ENCODE measurements at regions not wholly inside any gene's neighbourhood (a gene's known extent, or its start where the extent isn't known, plus 50 kb on each side); places are given as distances from the start of the nearest gene placed in this dataset.
A peak's percentile ranks its signal among the peaks of the same experiment; 100 is the strongest.

GRCh38 chr12:108029051-108029835, 99.8 kb upstream of the WSCD2 start:
- Histone ChIP-seq H3K4me1 (ENCODE audit: control insufficient read depth in 2 of 3, insufficient read depth in 2 of 3, low read depth in 1 of 3, low read length in 3 of 3) (no peaks in the 10 kb centered on the region), H3K9ac (ENCODE audit: low read length in 3 of 3) (no peak overlapping the region), H3K27me3 (ENCODE audit: control insufficient read depth, insufficient read depth, low read length) (no peaks in the 10 kb centered on the region), H3K4me3 (ENCODE audit: low read length in 3 of 3) (no peak overlapping the region), H3K27ac (ENCODE audit: low read depth in 2 of 2, low read length in 2 of 2) (no peak overlapping the region), H3K36me3 (ENCODE audit: control insufficient read depth in 2 of 3, insufficient read depth in 3 of 3, low read length in 3 of 3) (no peaks in the 10 kb centered on the region), H3K9me3 (ENCODE audit: control insufficient read depth in 2 of 3, insufficient read depth in 1 of 3, low read length in 3 of 3) (no peaks in the 10 kb centered on the region)
- FAIRE-seq (no peak), DNase-seq (peak in 4 of 5 donors; percentile 39 to 65 (median 52))
- intact Hi-C loops (cut with DNase I), result no loop called here
- TF ChIP-seq, protein P1, sequence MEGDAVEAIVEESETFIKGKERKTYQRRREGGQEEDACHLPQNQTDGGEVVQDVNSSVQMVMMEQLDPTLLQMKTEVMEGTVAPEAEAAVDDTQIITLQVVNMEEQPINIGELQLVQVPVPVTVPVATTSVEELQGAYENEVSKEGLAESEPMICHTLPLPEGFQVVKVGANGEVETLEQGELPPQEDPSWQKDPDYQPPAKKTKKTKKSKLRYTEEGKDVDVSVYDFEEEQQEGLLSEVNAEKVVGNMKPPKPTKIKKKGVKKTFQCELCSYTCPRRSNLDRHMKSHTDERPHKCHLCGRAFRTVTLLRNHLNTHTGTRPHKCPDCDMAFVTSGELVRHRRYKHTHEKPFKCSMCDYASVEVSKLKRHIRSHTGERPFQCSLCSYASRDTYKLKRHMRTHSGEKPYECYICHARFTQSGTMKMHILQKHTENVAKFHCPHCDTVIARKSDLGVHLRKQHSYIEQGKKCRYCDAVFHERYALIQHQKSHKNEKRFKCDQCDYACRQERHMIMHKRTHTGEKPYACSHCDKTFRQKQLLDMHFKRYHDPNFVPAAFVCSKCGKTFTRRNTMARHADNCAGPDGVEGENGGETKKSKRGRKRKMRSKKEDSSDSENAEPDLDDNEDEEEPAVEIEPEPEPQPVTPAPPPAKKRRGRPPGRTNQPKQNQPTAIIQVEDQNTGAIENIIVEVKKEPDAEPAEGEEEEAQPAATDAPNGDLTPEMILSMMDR (IDR thresholded peaks at IDR 0.05; ENCODE audit: borderline replicate concordance, extremely low read depth, insufficient read depth), result no peak

DNA sequence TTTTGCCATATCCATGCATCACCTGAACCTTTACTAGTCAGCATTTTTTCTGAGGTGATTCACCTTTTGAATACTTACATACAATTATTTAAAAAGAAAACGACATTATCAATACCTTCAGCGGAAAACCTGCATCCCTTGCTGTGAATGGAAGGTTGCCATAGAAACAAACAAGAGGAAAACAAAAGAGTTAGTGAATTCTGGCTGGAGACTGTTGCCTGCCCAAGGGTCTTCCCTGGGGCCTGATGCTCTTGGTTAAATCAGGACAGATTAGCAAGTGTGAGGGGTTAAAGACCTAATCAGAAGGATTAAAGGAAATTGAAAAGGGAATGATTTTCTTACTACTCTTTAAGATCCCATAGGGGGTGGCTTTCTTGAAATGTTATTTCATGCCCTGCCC, 96.0 kb upstream of the WSCD2 start:
- no peaks in the 10 kb centered on the region for H3K4me1 ChIP-seq (ENCODE audit: control insufficient read depth in 2 of 3, insufficient read depth in 2 of 3, low read depth in 1 of 3, low read length in 3 of 3)
- intact Hi-C loops (cut with DNase I), result no loop called here
- TF ChIP-seq, protein P1 (IDR thresholded peaks at IDR 0.05; ENCODE audit: borderline replicate concordance, extremely low read depth, insufficient read depth), result no peak
- DNase-seq, result no peak
- no peak overlapping the region for H3K4me3 ChIP-seq (ENCODE audit: low read length in 3 of 3)
- no peaks in the 10 kb centered on the region for H3K9me3 ChIP-seq (ENCODE audit: control insufficient read depth in 2 of 3, insufficient read depth in 1 of 3, low read length in 3 of 3)
- H3K9ac ChIP-seq (ENCODE audit: low read length in 3 of 3), result no peak overlapping the region
- no peaks in the 10 kb centered on the region for H3K36me3 ChIP-seq (ENCODE audit: control insufficient read depth in 2 of 3, insufficient read depth in 3 of 3, low read length in 3 of 3)
- no peak overlapping the region for H3K27ac ChIP-seq (ENCODE audit: low read depth in 2 of 2, low read length in 2 of 2)
- no peaks in the 10 kb centered on the region for H3K27me3 ChIP-seq (ENCODE audit: control insufficient read depth, insufficient read depth, low read length)
- FAIRE-seq, result no peak

DNA sequence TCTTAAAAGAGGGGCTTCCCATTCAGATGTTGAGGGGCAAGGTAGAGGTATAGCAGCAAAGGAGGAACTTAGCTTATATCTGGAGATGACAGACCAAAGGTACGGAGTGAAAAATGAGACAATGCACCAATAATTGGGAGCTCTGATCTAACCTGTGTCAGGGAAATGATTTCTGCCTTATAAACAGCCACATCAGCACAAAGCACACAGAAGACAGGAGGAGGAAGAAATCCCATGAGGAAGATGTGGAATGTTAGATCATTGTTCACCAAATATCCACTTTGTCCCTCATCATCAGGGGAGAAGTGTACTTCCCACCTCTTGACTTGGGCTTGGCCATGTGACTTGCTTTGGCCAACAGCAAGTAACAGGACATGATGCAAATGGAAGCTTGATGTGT, 93.7 kb upstream of the WSCD2 start:
- no peaks in the 10 kb centered on the region for H3K36me3 ChIP-seq (ENCODE audit: control insufficient read depth in 2 of 3, insufficient read depth in 3 of 3, low read length in 3 of 3)
- FAIRE-seq, result no peak

More for the DNA sequence above, 93.7 kb upstream of the WSCD2 start:
- TF ChIP-seq, protein P1 (IDR thresholded peaks at IDR 0.05; ENCODE audit: borderline replicate concordance, extremely low read depth, insufficient read depth), result no peak
- no peak overlapping the region for H3K4me3 ChIP-seq (ENCODE audit: low read length in 3 of 3)
- H3K9ac ChIP-seq (ENCODE audit: low read length in 3 of 3), result no peak overlapping the region
- no peaks in the 10 kb centered on the region for H3K4me1 ChIP-seq (ENCODE audit: control insufficient read depth in 2 of 3, insufficient read depth in 2 of 3, low read depth in 1 of 3, low read length in 3 of 3)
- H3K27ac ChIP-seq (ENCODE audit: low read depth in 2 of 2, low read length in 2 of 2), result no peak overlapping the region
- H3K27me3 ChIP-seq (ENCODE audit: control insufficient read depth, insufficient read depth, low read length), result no peaks in the 10 kb centered on the region
- H3K9me3 ChIP-seq (ENCODE audit: control insufficient read depth in 2 of 3, insufficient read depth in 1 of 3, low read length in 3 of 3), result no peaks in the 10 kb centered on the region
- DNase-seq, result no peak
- intact Hi-C loops (cut with DNase I), result no loop called here

Data from kidney (tissue), 13 donors.